ENCODE measurements at regions not wholly inside any gene's neighbourhood (a gene's known extent, or its start where the extent isn't known, plus 50 kb on each side); places are given as distances from the start of the nearest gene placed in this dataset.

- no peak for TF ChIP-seq EZH2phosphoT487 (IDR thresholded peaks at IDR 0.05)
- TF ChIP-seq EZH2 (IDR thresholded peaks at IDR 0.05), result no peak
- TF ChIP-seq CTCF (IDR thresholded peaks at IDR 0.05), result no peak
- H3K27ac ChIP-seq, result no peak overlapping the region
- H3K79me2 ChIP-seq (ENCODE audit: low read depth), result no peaks in the 10 kb centered on the region
- no peak overlapping the region for H3K4me3 ChIP-seq
- Mint-ChIP-seq H3K9me3 (no peaks in the 10 kb centered on the region), H3K4me1 (peaks cover 13% of the 10 kb centered on the region), H3K27ac (no peak overlapping the region), H3K4me3 (no peak overlapping the region), H3K36me3 (no peaks in the 10 kb centered on the region), H3K27me3 (ENCODE audit: insufficient read depth, low read depth) (peaks cover 8% of the 10 kb centered on the region)
- no peak overlapping the region for H3K4me2 ChIP-seq
- no peaks in the 10 kb centered on the region for H3K4me1 ChIP-seq
- no peak overlapping the region for H3K9ac ChIP-seq
- DNase-seq (ENCODE audit: low spot score), result no peak
- no peaks in the 10 kb centered on the region for H4K20me1 ChIP-seq (ENCODE audit: low read depth)
- H2AFZ ChIP-seq (replicated peaks), result no peak overlapping the region
- H3K36me3 ChIP-seq, result no peaks in the 10 kb centered on the region
- no peaks in the 10 kb centered on the region for H3K9me3 ChIP-seq (ENCODE audit: low read depth)
- H3F3A ChIP-seq (ENCODE audit: low read depth), result no peaks in the 10 kb centered on the region
- H3K27me3 ChIP-seq, result no peaks in the 10 kb centered on the region
These were observed 223.2 kb downstream of the ANAPC1 start for GRCh38 chr2:111660811-111661210.

GRCh38 chr2:111661286-111661940 is 222.6 kb downstream of the ANAPC1 start:
- Mint-ChIP-seq H3K36me3 (no peaks in the 10 kb centered on the region), H3K4me3 (no peak overlapping the region), H3K9me3 (no peaks in the 10 kb centered on the region), H3K27ac (no peak overlapping the region), H3K27me3 (ENCODE audit: insufficient read depth, low read depth) (peaks cover 8% of the 10 kb centered on the region), H3K4me1 (peaks cover 13% of the 10 kb centered on the region)
- no peaks in the 10 kb centered on the region for H3K4me1 ChIP-seq
- no peaks in the 10 kb centered on the region for H3K27me3 ChIP-seq
- no peak overlapping the region for H2AFZ ChIP-seq (replicated peaks)
- H3K9ac ChIP-seq, result no peak overlapping the region
- H3K9me3 ChIP-seq (ENCODE audit: low read depth), result no peaks in the 10 kb centered on the region
- H3K4me2 ChIP-seq, result no peak overlapping the region
- no peak overlapping the region for H3K27ac ChIP-seq
- H4K20me1 ChIP-seq (ENCODE audit: low read depth), result no peaks in the 10 kb centered on the region
- DNase-seq (ENCODE audit: low spot score), result no peak
- TF ChIP-seq EZH2 (IDR thresholded peaks at IDR 0.05), result no peak
- TF ChIP-seq CTCF (IDR thresholded peaks at IDR 0.05), result no peak
- TF ChIP-seq EZH2phosphoT487 (IDR thresholded peaks at IDR 0.05), result no peak
- no peak overlapping the region for H3K4me3 ChIP-seq
- no peaks in the 10 kb centered on the region for H3F3A ChIP-seq (ENCODE audit: low read depth)
- no peaks in the 10 kb centered on the region for H3K79me2 ChIP-seq (ENCODE audit: low read depth)
- H3K36me3 ChIP-seq, result no peaks in the 10 kb centered on the region

GRCh38 chr2:111662039-111662770 is 221.8 kb downstream of the ANAPC1 start:
- Histone ChIP-seq H2AFZ (replicated peaks) (no peak overlapping the region), H3K4me1 (no peaks in the 10 kb centered on the region), H3K9me3 (ENCODE audit: low read depth) (no peaks in the 10 kb centered on the region), H3K36me3 (no peaks in the 10 kb centered on the region), H3K4me3 (no peak overlapping the region), H3K79me2 (ENCODE audit: low read depth) (no peaks in the 10 kb centered on the region), H3F3A (ENCODE audit: low read depth) (no peaks in the 10 kb centered on the region), H3K27ac (no peak overlapping the region), H3K4me2 (no peak overlapping the region), H3K27me3 (no peaks in the 10 kb centered on the region), H4K20me1 (ENCODE audit: low read depth) (no peaks in the 10 kb centered on the region), H3K9ac (no peak overlapping the region)
- no peak overlapping the region for H3K27ac Mint-ChIP-seq
- peaks cover 8% of the 10 kb centered on the region for H3K27me3 Mint-ChIP-seq (ENCODE audit: insufficient read depth, low read depth)
- H3K4me3 Mint-ChIP-seq, result no peak overlapping the region
- H3K36me3 Mint-ChIP-seq, result no peaks in the 10 kb centered on the region
- no peaks in the 10 kb centered on the region for H3K9me3 Mint-ChIP-seq
- H3K4me1 Mint-ChIP-seq, result peaks cover 13% of the 10 kb centered on the region
- no peak for TF ChIP-seq EZH2phosphoT487 (IDR thresholded peaks at IDR 0.05)
- no peak for TF ChIP-seq EZH2 (IDR thresholded peaks at IDR 0.05)
- no peak for TF ChIP-seq CTCF (IDR thresholded peaks at IDR 0.05)
- no peak for DNase-seq (ENCODE audit: low spot score)

Measured in neural progenitor cell (in vitro differentiated cells).